ENCODE measurements at regions not wholly inside any gene's neighbourhood (a gene's known extent, or its start where the extent isn't known, plus 50 kb on each side); places are given as distances from the start of the nearest gene placed in this dataset.

DNA sequence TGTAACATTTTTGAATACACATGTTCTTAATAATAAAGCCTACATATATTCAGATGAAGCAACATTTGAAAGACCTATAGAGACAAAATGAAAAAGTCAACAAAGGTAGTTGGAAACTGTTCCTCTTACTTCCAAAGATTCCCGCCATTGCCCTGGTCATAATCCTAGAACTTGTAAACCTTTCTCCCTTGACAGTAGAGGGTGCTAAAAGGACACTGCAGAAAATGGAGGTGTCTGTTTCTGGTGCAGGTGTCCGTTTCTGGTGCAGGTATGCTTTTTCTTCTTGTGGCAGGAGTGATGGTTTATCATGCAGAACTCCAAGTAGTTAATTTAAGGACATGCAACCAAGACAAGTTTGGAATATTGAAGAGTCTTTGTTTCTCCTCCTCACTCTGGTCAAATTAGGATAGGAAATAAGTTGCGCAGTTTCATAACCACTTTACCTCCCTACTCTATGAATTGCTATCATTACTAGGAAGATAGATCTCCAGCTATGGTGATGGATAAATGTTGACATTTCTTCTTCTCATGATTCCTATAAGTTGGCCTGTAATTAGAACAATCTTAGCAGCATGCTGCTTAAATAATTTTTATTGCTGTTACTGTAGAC is 56.0 kb upstream of the FAM174A start:
- TF ChIP-seq ZNF565 (CRISPR knock-in tag; conservative IDR thresholded peaks at IDR 0.05; ENCODE audit: low read depth) (no peak), OSR1 (CRISPR knock-in tag; IDR thresholded peaks at IDR 0.05) (no peak), ISL1 (CRISPR knock-in tag; IDR thresholded peaks at IDR 0.05) (no peak), ARNTL (CRISPR knock-in tag; IDR thresholded peaks at IDR 0.05; ENCODE audit: borderline replicate concordance, low read depth) (no peak), RARB (CRISPR knock-in tag; IDR thresholded peaks at IDR 0.05) (no peak)
- TF ChIP-seq, protein P1, sequence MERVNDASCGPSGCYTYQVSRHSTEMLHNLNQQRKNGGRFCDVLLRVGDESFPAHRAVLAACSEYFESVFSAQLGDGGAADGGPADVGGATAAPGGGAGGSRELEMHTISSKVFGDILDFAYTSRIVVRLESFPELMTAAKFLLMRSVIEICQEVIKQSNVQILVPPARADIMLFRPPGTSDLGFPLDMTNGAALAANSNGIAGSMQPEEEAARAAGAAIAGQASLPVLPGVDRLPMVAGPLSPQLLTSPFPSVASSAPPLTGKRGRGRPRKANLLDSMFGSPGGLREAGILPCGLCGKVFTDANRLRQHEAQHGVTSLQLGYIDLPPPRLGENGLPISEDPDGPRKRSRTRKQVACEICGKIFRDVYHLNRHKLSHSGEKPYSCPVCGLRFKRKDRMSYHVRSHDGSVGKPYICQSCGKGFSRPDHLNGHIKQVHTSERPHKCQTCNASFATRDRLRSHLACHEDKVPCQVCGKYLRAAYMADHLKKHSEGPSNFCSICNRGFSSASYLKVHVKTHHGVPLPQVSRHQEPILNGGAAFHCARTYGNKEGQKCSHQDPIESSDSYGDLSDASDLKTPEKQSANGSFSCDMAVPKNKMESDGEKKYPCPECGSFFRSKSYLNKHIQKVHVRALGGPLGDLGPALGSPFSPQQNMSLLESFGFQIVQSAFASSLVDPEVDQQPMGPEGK (CRISPR knock-in tag; IDR thresholded peaks at IDR 0.05; ENCODE audit: borderline replicate concordance) = no peak
- TF ChIP-seq, protein P2, sequence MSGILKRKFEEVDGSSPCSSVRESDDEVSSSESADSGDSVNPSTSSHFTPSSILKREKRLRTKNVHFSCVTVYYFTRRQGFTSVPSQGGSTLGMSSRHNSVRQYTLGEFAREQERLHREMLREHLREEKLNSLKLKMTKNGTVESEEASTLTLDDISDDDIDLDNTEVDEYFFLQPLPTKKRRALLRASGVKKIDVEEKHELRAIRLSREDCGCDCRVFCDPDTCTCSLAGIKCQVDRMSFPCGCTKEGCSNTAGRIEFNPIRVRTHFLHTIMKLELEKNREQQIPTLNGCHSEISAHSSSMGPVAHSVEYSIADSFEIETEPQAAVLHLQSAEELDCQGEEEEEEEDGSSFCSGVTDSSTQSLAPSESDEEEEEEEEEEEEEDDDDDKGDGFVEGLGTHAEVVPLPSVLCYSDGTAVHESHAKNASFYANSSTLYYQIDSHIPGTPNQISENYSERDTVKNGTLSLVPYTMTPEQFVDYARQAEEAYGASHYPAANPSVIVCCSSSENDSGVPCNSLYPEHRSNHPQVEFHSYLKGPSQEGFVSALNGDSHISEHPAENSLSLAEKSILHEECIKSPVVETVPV (CRISPR knock-in tag; IDR thresholded peaks at IDR 0.05) = no peak
- peak; percentile 70; the same call in 2 of the 3 replicates for ATAC-seq

- no peak for ATAC-seq
Observed at GRCh38 chr5:100472091-100472490, 63.1 kb upstream of the FAM174A start.

DNA sequence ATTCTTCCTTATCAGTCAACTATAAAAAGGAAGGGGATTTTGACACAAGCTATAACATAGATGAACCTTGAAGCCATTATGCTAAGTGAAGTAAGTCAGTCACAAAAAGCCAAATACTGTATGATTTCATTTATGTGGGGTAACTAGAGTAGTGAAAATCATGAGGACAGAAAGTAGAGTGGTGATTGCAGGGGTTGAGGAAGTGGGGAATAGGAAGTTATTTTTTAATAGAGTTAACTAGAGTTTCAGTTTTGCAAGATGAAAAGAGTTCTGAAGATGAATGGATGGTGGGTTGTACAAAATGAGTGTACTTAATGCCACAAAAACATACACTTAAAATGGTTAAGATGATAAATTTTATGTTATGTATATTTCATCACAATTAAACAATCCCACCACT is 65.4 kb upstream of the FAM174A start:
- ATAC-seq = no peak
- TF ChIP-seq ZNF8 (CRISPR knock-in tag; IDR thresholded peaks at IDR 0.05) (no peak), TOX (CRISPR knock-in tag; IDR thresholded peaks at IDR 0.05; ENCODE audit: borderline replicate concordance) (no peak), ZFP3 (CRISPR knock-in tag; IDR thresholded peaks at IDR 0.05) (no peak), ZNF565 (CRISPR knock-in tag; conservative IDR thresholded peaks at IDR 0.05; ENCODE audit: low read depth) (no peak), ESRRG (CRISPR knock-in tag; IDR thresholded peaks at IDR 0.05) (no peak), GLIS3 (CRISPR knock-in tag; IDR thresholded peaks at IDR 0.05) (no peak), ZFP30 (CRISPR knock-in tag; IDR thresholded peaks at IDR 0.05) (no peak), TCF4 (CRISPR knock-in tag; IDR thresholded peaks at IDR 0.05; ENCODE audit: borderline replicate concordance) (no peak), ISL1 (CRISPR knock-in tag; IDR thresholded peaks at IDR 0.05) (no peak), ZNF70 (CRISPR knock-in tag; IDR thresholded peaks at IDR 0.05) (no peak)
- TF ChIP-seq, protein P3, sequence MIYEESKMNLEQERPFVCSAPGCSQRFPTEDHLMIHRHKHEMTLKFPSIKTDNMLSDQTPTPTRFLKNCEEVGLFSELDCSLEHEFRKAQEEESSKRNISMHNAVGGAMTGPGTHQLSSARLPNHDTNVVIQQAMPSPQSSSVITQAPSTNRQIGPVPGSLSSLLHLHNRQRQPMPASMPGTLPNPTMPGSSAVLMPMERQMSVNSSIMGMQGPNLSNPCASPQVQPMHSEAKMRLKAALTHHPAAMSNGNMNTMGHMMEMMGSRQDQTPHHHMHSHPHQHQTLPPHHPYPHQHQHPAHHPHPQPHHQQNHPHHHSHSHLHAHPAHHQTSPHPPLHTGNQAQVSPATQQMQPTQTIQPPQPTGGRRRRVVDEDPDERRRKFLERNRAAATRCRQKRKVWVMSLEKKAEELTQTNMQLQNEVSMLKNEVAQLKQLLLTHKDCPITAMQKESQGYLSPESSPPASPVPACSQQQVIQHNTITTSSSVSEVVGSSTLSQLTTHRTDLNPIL (CRISPR knock-in tag; IDR thresholded peaks at IDR 0.05; ENCODE audit: low read depth) = no peak
- TF ChIP-seq, protein P1 (CRISPR knock-in tag; IDR thresholded peaks at IDR 0.05; ENCODE audit: borderline replicate concordance) = no peak

More at GRCh38 chr5:100472091-100472490, 63.1 kb upstream of the FAM174A start:
- TF ChIP-seq, protein P2 (CRISPR knock-in tag; IDR thresholded peaks at IDR 0.05) = no peak
- TF ChIP-seq ZNF565 (CRISPR knock-in tag; conservative IDR thresholded peaks at IDR 0.05; ENCODE audit: low read depth) (no peak), ZFP30 (CRISPR knock-in tag; IDR thresholded peaks at IDR 0.05) (no peak), BACH2 (CRISPR knock-in tag; IDR thresholded peaks at IDR 0.05; ENCODE audit: borderline replicate concordance) (no peak), GLIS3 (CRISPR knock-in tag; IDR thresholded peaks at IDR 0.05) (no peak), OSR1 (CRISPR knock-in tag; IDR thresholded peaks at IDR 0.05) (no peak)
- TF ChIP-seq, protein P1 (CRISPR knock-in tag; IDR thresholded peaks at IDR 0.05; ENCODE audit: borderline replicate concordance) = no peak

Data from SK-N-SH treated with all-trans-retinoic acid at 6 μM for 48 hours (cell line).